Breast epithelium (tissue), 4 donors: ENCODE measurements at regions not wholly inside any gene's neighbourhood (a gene's known extent, or its start where the extent isn't known, plus 50 kb on each side); places are given as distances from the start of the nearest gene placed in this dataset.

ENCODE experiments used
- DNase-seq, 2 donors: peaks; one replicate each; pipeline ENCODE4 v3.0.0-alpha.2; 2019; ENCODE audit warnings: low spot score in 2 of 2
- H3K27ac ChIP-seq, 2 donors: fragments of 200-600 bp; sonication (generic) in 1 of 2; one replicate each; pipeline ENCODE4 v1.5.1; 2016 to 2019; ENCODE audit warnings: mild to moderate bottlenecking in 1 of 2
- H3K27me3 ChIP-seq, 2 donors: fragments of 200-600 bp; sonication (generic) in 1 of 2; one replicate each; pipeline versions ENCODE4 v1.5.1 to v1.6.0; 2017 to 2019; ENCODE audit warnings: control low read depth in 1 of 2, mild to moderate bottlenecking in 1 of 2
- H3K36me3 ChIP-seq: fragments of 200-600 bp; one replicate; pipeline ENCODE4 v1.5.1; 2019
- H3K4me1 ChIP-seq, 2 donors: fragments of 200-600 bp; sonication (generic); one replicate each; pipeline ENCODE4 v1.5.1; 2016 to 2019; ENCODE audit warnings: control low read depth in 1 of 2
- H3K4me3 ChIP-seq, 3 donors: fragments of 200-600 bp; sonication (generic); 1 replicate in 2 of 3; 2 replicates in 1 of 3; pipeline ENCODE4 v1.5.1; 2016 to 2019; ENCODE audit warnings: mild to moderate bottlenecking in 3 of 3, moderate library complexity in 2 of 3
- H3K9me3 ChIP-seq, 2 donors: fragments of 200-600 bp; sonication (generic) in 1 of 2; one replicate each; pipeline ENCODE4 v1.5.1; 2016 to 2019; ENCODE audit warnings: control low read depth in 1 of 2
- CTCF ChIP-seq, 3 donors: fragments of 450-650 bp; IDR thresholded peaks; one replicate each; pipeline ENCODE4 v1.5.1; 2016 to 2017; ENCODE audit warnings: antibody characterized with exemption in 3 of 3, mild to moderate bottlenecking in 3 of 3, moderate library complexity in 3 of 3
- POLR2A ChIP-seq: fragments of 450-650 bp; IDR thresholded peaks from one replicate; pipeline ENCODE4 v1.6.1; 2016; ENCODE audit warnings: antibody characterized with exemption, mild to moderate bottlenecking, moderate library complexity
- POLR2AphosphoS5 ChIP-seq, 3 donors: sonication (generic); formaldehyde crosslinking; IDR thresholded peaks; one replicate each; pipeline ENCODE4 v1.6.1; 2017; ENCODE audit warnings: antibody characterized with exemption in 3 of 3
- intact Hi-C: fragments of 100-400 bp; cut with DNase I; formaldehyde crosslinking; loops from one replicate; pipeline ENCODE4 v1.15.1; 2023; ENCODE audit warnings: low total_unique reads

DNA sequence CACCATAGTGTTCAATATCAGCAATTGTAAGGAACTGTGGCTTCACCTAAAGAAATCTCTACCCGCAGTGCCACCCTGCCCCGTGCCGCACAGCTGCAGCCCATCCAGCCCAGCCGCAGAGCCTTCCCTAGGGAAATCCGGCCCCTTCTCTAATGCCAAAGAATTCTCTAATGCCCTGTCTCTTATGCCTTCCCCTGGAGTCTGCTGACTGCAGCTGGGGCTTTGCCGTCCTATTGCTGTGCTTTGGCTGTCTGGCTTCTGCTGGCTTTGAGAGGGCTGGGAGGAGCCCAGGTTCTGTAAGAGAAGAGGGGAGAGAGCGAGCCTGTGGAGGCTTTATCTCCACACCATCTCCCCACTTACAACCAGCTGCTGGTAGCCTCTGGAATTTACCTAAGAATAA lies 85.9 kb upstream of the HELT start:
- Histone ChIP-seq H3K36me3 (no peaks in the 10 kb centered on the region), H3K27me3 (no peaks in the 10 kb centered on the region), H3K4me1 (no peaks in the 10 kb centered on the region), H3K9me3 (peaks cover 0 to 3% of the 10 kb centered on the region in 2 donors), H3K27ac (no peak overlapping the region), H3K4me3 (no peak overlapping the region)
- intact Hi-C loops, result no loop called here
- no peak for DNase-seq
- TF ChIP-seq CTCF (IDR thresholded peaks at IDR 0.05) (no peak), POLR2AphosphoS5 (IDR thresholded peaks at IDR 0.05) (no peak), POLR2A (no peak)

DNA sequence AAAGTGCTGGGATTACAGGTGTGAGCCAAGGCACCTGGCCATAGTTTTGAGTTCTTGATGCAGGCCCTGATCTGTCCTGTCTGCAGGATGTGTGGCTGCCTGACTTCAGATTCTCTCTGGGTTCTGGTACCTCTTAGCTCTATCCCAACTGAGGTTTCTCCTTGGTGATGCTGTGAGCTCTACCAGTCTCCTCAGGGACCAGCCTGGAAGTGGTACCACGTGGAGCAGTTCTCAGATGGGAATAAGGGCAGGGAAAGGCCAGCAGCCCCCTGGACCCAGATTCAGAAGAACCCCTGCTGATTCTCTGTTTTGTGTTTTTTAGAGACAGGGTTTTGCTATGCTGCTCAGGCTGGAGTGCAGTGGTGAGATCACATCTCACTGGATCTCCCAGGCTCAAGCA lies 85.0 kb upstream of the HELT start:
- no peak overlapping the region for H3K4me3 ChIP-seq
- H3K9me3 ChIP-seq, result no peaks in the 10 kb centered on the region
- no peaks in the 10 kb centered on the region for H3K27me3 ChIP-seq
- no peaks in the 10 kb centered on the region for H3K36me3 ChIP-seq
- TF ChIP-seq POLR2A, result no peak
- no peak for TF ChIP-seq POLR2AphosphoS5 (IDR thresholded peaks at IDR 0.05)
- TF ChIP-seq CTCF (IDR thresholded peaks at IDR 0.05), result no peak
- intact Hi-C loops, result no loop called here
- no peaks in the 10 kb centered on the region for H3K4me1 ChIP-seq
- no peak for DNase-seq
- H3K27ac ChIP-seq, result no peak overlapping the region

DNA sequence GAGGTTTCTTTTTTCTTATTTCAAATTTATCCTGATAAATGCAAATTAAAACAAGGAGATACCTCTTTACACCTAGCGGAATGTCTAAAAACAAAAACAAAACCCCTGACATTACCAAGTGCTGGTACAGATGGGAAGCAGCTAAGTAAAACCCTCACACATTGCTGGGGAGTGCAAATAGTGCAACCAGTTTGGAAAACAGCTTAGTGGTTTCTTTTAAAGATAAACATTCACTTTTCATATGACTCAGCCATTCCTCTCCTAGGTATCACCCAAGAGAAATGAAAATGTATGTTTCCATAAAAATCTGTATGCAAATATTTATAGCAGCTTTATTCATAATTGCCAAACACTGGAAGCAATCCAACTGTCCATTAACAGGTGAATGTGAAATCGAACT lies 84.1 kb upstream of the HELT start:
- Histone ChIP-seq H3K4me3 (no peak overlapping the region), H3K4me1 (no peaks in the 10 kb centered on the region), H3K9me3 (no peaks in the 10 kb centered on the region), H3K27me3 (no peaks in the 10 kb centered on the region), H3K36me3 (no peaks in the 10 kb centered on the region), H3K27ac (no peak overlapping the region)
- intact Hi-C loops, result no loop called here
- no peak for DNase-seq
- TF ChIP-seq CTCF (IDR thresholded peaks at IDR 0.05) (no peak), POLR2AphosphoS5 (IDR thresholded peaks at IDR 0.05) (no peak)

DNA sequence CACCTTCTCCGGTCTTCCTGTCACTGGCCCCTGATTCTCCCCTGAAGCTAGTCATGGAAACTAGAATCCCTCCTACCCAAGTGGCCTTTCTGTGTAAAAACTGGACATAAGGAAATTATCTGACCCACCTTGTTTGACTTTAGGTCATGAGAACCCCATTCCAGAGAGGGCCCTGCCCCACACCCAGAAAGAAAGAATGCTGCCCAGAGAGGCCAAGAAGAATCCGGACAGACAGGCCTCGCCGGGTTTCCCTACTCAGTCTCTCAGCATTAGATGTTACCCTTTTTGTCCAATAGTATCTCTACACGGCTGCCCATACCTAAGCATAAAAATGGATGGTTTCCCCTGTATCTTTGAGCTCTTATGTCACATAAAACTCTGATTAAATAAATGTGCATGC lies 83.3 kb upstream of the HELT start:
- no peaks in the 10 kb centered on the region for H3K36me3 ChIP-seq
- intact Hi-C loops, result no loop called here
- no peak for DNase-seq
- H3K4me3 ChIP-seq, result no peak overlapping the region
- no peak overlapping the region for H3K27ac ChIP-seq
- H3K9me3 ChIP-seq, result no peaks in the 10 kb centered on the region
- H3K4me1 ChIP-seq, result no peaks in the 10 kb centered on the region
- no peaks in the 10 kb centered on the region for H3K27me3 ChIP-seq
- TF ChIP-seq POLR2AphosphoS5 (IDR thresholded peaks at IDR 0.05) (no peak), POLR2A (no peak), CTCF (IDR thresholded peaks at IDR 0.05) (no peak)

GRCh38 chr4:184936071-184936470 lies 82.2 kb upstream of the HELT start:
- no peak for DNase-seq
- H3K4me3 ChIP-seq, result no peak overlapping the region
- TF ChIP-seq POLR2A (no peak), POLR2AphosphoS5 (IDR thresholded peaks at IDR 0.05) (no peak), CTCF (IDR thresholded peaks at IDR 0.05) (no peak)
- H3K36me3 ChIP-seq, result no peaks in the 10 kb centered on the region
- H3K9me3 ChIP-seq, result no peaks in the 10 kb centered on the region
- H3K27me3 ChIP-seq, result no peaks in the 10 kb centered on the region
- no peak overlapping the region for H3K27ac ChIP-seq
- intact Hi-C loops, result no loop called here
- H3K4me1 ChIP-seq, result no peaks in the 10 kb centered on the region
